ENCODE measurements at regions not wholly inside any gene's neighbourhood (a gene's known extent, or its start where the extent isn't known, plus 50 kb on each side); places are given as distances from the start of the nearest gene placed in this dataset.

DNA sequence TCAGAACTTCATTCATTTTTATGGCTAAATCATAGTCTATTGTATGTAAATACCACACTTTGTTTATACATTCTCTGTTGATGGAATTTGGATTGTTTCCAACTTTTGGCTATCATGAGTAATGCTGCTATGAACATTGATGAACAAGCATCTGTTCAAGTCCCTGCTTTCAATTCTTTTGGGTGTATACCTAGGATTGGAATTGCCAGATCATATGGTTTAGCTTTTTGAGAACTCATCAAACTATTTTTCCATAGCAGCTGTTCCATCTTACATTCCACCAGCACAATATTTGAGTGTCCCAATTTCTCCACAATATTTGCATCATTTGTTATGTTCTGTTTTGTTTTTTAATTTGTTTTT lies 52.3 kb upstream of the CCND2 start:
- TF ChIP-seq, protein P1, sequence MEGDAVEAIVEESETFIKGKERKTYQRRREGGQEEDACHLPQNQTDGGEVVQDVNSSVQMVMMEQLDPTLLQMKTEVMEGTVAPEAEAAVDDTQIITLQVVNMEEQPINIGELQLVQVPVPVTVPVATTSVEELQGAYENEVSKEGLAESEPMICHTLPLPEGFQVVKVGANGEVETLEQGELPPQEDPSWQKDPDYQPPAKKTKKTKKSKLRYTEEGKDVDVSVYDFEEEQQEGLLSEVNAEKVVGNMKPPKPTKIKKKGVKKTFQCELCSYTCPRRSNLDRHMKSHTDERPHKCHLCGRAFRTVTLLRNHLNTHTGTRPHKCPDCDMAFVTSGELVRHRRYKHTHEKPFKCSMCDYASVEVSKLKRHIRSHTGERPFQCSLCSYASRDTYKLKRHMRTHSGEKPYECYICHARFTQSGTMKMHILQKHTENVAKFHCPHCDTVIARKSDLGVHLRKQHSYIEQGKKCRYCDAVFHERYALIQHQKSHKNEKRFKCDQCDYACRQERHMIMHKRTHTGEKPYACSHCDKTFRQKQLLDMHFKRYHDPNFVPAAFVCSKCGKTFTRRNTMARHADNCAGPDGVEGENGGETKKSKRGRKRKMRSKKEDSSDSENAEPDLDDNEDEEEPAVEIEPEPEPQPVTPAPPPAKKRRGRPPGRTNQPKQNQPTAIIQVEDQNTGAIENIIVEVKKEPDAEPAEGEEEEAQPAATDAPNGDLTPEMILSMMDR (IDR thresholded peaks at IDR 0.05; ENCODE audit: insufficient read depth, low read length, poor library complexity, severe bottlenecking): no peak
- TF ChIP-seq EZH2phosphoT487 (conservative IDR thresholded peaks at IDR 0.05; ENCODE audit: low read length): no peak

Data from SU-DHL-6 (cell line).